Neutrophil (primary cell): ENCODE measurements at regions not wholly inside any gene's neighbourhood (a gene's known extent, or its start where the extent isn't known, plus 50 kb on each side); places are given as distances from the start of the nearest gene placed in this dataset.

Experiments used
- H3K27ac ChIP-seq: fragments of 200-600 bp; sonication (generic); 2 replicates; pipeline ENCODE4 v1.5.1; 2016; ENCODE audit warnings: mild to moderate bottlenecking, moderate library complexity
- H3K27me3 ChIP-seq: fragments of 200-600 bp; sonication (generic); 2 replicates; pipeline ENCODE4 v1.6.0; 2016; ENCODE audit warnings: mild to moderate bottlenecking
- H3K36me3 ChIP-seq: fragments of 200-600 bp; sonication (generic); 2 replicates; pipeline ENCODE4 v1.5.1; 2017
- H3K4me1 ChIP-seq, 2 experiments: fragments of 200-600 bp in 1 of 2; sonication (generic) in 1 of 2; 1 replicate in 1 of 2; 2 replicates in 1 of 2; pipeline versions ENCODE4 v1.5.1 to v1.6.1; 2013 to 2016; ENCODE audit warnings: low read depth in 1 of 2, low read length in 1 of 2, mild to moderate bottlenecking in 1 of 2, moderate library complexity in 1 of 2; ENCODE audit not compliant: control insufficient read depth in 1 of 2, insufficient read depth in 1 of 2
- H3K4me3 ChIP-seq, 2 experiments: fragments of 200-600 bp in 1 of 2; sonication (generic) in 1 of 2; 1 replicate in 1 of 2; 2 replicates in 1 of 2; pipeline ENCODE4 v1.5.1; 2013 to 2016; ENCODE audit warnings: low read depth in 1 of 2, low read length in 1 of 2, mild to moderate bottlenecking in 1 of 2, moderate library complexity in 1 of 2
- H3K9me3 ChIP-seq: fragments of 200-600 bp; sonication (generic); 2 replicates; pipeline ENCODE4 v1.5.1; 2016
- CTCF ChIP-seq: fragments of 200-600 bp; sonication (generic); IDR thresholded peaks from 2 replicates; pipeline ENCODE4 v1.5.1; 2016; ENCODE audit warnings: antibody characterized with exemption

GRCh38 chr6:85172161-85172560 lies 277.7 kb upstream of the NT5E start:
- Histone ChIP-seq H3K36me3 (no peaks in the 10 kb centered on the region), H3K4me1 (no peaks in the 10 kb centered on the region)

DNA sequence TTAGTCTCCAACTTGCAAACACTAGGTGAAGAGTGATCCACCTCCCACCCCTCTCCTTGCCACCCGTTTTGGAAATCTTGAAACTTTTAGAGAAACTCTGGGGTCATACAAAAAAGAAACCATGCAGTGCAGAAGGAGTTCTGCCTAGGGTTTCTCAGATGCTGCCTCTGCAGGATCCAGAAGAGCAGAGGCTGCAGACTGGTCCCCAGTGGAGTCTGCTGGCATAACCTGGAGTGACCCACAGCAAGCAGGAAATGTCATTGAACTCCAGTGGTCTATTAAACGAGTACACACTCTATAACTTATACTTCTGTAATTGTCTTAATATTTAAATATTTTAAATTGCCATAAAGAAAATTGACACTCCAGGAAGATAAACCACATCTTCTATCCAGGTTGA lies 280.7 kb upstream of the NT5E start:
- Histone ChIP-seq H3K27me3 (no peaks in the 10 kb centered on the region), H3K4me1 (no peaks in the 10 kb centered on the region), H3K36me3 (no peaks in the 10 kb centered on the region), H3K9me3 (no peaks in the 10 kb centered on the region), H3K27ac (no peak overlapping the region), H3K4me3 (no peak overlapping the region)
- no peak for TF ChIP-seq CTCF

More at GRCh38 chr6:85172161-85172560, 277.7 kb upstream of the NT5E start:
- Histone ChIP-seq H3K9me3 (no peaks in the 10 kb centered on the region), H3K4me3 (no peak overlapping the region), H3K27me3 (no peaks in the 10 kb centered on the region), H3K27ac (no peak overlapping the region)
- TF ChIP-seq CTCF, result no peak

DNA sequence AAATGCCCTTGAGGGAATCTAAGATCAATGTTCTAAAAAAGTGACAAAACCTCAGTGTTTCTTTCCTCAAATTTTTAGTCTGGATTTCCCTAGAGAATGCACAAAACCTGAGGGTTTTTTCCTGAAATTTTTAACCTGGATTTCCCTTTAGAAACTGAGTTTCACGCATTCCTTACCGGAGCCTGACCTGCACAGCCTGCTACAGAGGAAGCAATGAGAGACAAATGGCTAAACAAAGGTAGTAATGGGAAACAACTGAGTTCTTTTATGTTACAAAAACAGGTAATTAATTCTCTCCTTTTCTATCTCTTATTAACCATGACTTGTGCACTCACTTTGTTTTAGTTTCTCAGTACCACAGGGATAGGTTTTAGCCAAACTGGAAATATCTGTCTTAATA lies 281.7 kb upstream of the NT5E start:
- no peaks in the 10 kb centered on the region for H3K27me3 ChIP-seq
- H3K36me3 ChIP-seq, result no peaks in the 10 kb centered on the region
- no peak for TF ChIP-seq CTCF
- H3K9me3 ChIP-seq, result no peaks in the 10 kb centered on the region
- H3K4me1 ChIP-seq, result no peaks in the 10 kb centered on the region
- no peak overlapping the region for H3K27ac ChIP-seq
- H3K4me3 ChIP-seq, result no peak overlapping the region

DNA sequence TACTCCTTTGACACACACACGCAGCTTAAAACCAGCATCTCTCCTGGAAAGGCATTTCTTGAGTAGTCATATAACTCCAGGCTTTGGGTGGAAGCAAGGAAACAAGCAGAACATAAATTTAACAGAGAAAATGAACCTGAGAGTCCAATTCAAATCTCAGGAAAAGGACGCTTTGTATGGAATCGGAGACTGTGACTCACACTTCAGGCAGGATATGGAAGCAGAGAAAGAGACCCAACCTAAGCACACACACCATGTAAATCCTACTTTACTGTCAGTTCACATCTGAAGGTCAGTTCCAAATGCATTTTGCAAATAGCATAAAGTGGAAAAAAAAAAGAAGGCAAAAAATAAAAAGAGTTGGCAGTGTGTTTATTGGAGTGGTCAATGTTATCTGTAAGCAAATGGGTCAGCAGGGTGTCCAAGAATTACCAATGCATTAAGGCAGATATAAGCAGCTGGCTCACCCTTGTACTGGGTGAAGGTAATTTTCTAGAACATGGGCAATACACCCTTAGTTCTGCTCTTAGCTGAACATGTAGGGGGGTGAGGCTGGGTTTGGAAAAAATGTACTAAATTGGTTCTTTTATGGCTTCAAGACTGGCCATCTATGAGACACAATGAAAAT lies 283.7 kb upstream of the NT5E start:
- Histone ChIP-seq H3K27me3 (no peaks in the 10 kb centered on the region), H3K4me3 (no peak overlapping the region), H3K27ac (no peak overlapping the region), H3K4me1 (no peaks in the 10 kb centered on the region), H3K36me3 (no peaks in the 10 kb centered on the region), H3K9me3 (no peaks in the 10 kb centered on the region)
- TF ChIP-seq CTCF, result no peak

DNA sequence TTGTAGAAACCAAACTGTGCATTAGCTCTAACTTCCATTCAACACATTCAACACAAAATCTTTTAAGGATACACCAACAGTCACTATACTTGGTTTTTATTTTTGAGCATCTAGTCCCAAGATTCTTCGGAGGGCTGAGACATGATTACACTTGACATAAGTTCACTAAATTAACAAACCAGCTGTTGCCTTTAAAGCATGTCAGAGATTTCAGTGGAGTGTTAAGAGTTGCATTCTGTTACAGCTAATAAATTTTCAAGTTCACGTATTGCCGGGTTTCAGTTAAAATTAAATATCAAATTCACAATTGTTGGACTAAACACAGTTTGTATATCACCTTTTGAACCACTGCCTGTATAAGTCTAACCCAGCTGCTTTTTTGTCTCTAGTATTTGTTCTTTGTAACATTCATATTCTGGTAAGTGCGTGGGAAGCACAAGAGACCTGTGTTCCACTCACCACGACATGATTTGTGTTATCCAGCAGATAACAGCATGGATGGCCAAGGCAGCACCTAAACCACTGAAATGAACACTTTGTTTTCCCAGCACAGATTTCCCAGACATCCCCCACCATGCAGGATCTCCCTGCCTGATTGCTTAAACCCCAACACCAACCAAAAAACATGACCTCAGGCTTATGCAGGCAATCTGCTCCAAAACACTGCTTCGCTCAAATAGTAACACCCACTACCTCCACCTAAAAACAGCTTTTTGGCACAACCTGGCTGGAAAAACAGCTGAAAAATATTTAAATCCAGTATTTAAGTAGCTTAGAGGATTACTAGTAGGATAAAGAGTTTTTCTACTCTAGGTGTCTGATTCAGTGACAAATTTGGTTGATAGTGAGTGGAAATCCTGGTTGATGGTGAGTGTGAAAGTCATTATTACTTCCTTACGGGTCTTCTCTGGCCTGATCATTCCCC lies 286.5 kb upstream of the NT5E start:
- Histone ChIP-seq H3K27me3 (no peaks in the 10 kb centered on the region), H3K36me3 (no peaks in the 10 kb centered on the region), H3K9me3 (no peaks in the 10 kb centered on the region), H3K27ac (no peak overlapping the region), H3K4me1 (no peaks in the 10 kb centered on the region), H3K4me3 (no peak overlapping the region)
- no peak for TF ChIP-seq CTCF
